ENCODE measurements at regions not wholly inside any gene's neighbourhood (a gene's known extent, or its start where the extent isn't known, plus 50 kb on each side); places are given as distances from the start of the nearest gene placed in this dataset.
A peak's percentile ranks its signal among the peaks of the same experiment; 100 is the strongest.

GRCh38 chr11:128029219-128029722, 558.1 kb downstream of the ETS1 start:
- no peak for TF ChIP-seq CEBPB (IDR thresholded peaks at IDR 0.05; ENCODE audit: low read depth, low read length)
- TF ChIP-seq RAD21 (IDR thresholded peaks at IDR 0.05; ENCODE audit: low read length): no peak
- TF ChIP-seq BHLHE40 (IDR thresholded peaks at IDR 0.05; ENCODE audit: low read depth, low read length): no peak
- in situ Hi-C loops (cut with MboI; ENCODE audit: low sequenced_read_pairs): loop anchor here (25.0 kb wide), 4 partner anchors 383 to 1592 kb away; no protein-coding TSS in a partner anchor
- H2BK15ac ChIP-seq (ENCODE audit: low read depth, low read length): peak overlapping the region; percentile 45; the same call in 2 of the 3 replicates

More at GRCh38 chr11:128029219-128029722, 558.1 kb downstream of the ETS1 start:
- DNase-seq (no peak), ATAC-seq (ENCODE audit: low read depth) (no peak)
- Histone ChIP-seq H3K4ac (ENCODE audit: low read depth, low read length) (no peak overlapping the region; the same call in 1 of the 2 replicates), H3K18ac (ENCODE audit: low read depth, low read length) (no peak overlapping the region), H3K14ac (replicated peaks; ENCODE audit: low read depth, low read length) (peak overlapping the region; percentile 69; the same call in 1 of the 2 replicates), H3K36me3 (ENCODE audit: control insufficient read depth, insufficient read depth, low read length) (no peaks in the 10 kb centered on the region), H2AFZ (replicated peaks; ENCODE audit: low read length, poor library complexity) (peak overlapping the region; percentile 35), H3K27me3 (ENCODE audit: control insufficient read depth, insufficient read depth, low read length) (no peaks in the 10 kb centered on the region), H3K9me1 (ENCODE audit: insufficient read depth, low read length) (no peaks in the 10 kb centered on the region; the same call in 1 of the 2 replicates), H2AK5ac (ENCODE audit: low read depth, low read length) (peak overlapping the region; percentile 45; the same call in 1 of the 2 replicates), H3K27ac (ENCODE audit: insufficient read depth, low read length) (no peak overlapping the region), H4K8ac (ENCODE audit: low read depth in 2 of 2, low read length in 2 of 2) (no peak overlapping the region), H3K4me3 (ENCODE audit: insufficient read depth, low read depth, low read length) (no peak overlapping the region), H3K4me2 (ENCODE audit: low read depth, low read length) (no peak overlapping the region), H3K9me3 (ENCODE audit: control insufficient read depth, insufficient read depth, low read length) (no peaks in the 10 kb centered on the region), H2AK9ac (replicated peaks; ENCODE audit: low read depth, low read length, poor library complexity) (no peak overlapping the region), H3K9ac (ENCODE audit: low read depth, low read length) (no peak overlapping the region), H4K20me1 (ENCODE audit: insufficient read depth, low read length) (no peaks in the 10 kb centered on the region), H3K23ac (ENCODE audit: low read depth, low read length) (no peak overlapping the region), H4K5ac (ENCODE audit: low read depth, low read length) (peak overlapping the region; percentile 19; the same call in 1 of the 2 replicates), H3K79me1 (ENCODE audit: low read depth in 1 of 2, low read length in 2 of 2) (no peaks in the 10 kb centered on the region), H2BK20ac (ENCODE audit: low read depth, low read length) (peak overlapping the region; percentile 67; the same call in 1 of the 2 replicates), H3K56ac (ENCODE audit: extremely low read depth, insufficient read depth, low read length) (no peak overlapping the region), H2BK120ac (ENCODE audit: low read depth, low read length) (peak overlapping the region; percentile 72; the same call in 1 of the 2 replicates), H2BK5ac (ENCODE audit: low read depth, low read length, poor library complexity, severe bottlenecking) (no peak overlapping the region), H3K4me1 (ENCODE audit: control insufficient read depth, insufficient read depth, low read length) (peaks cover 6% of the 10 kb centered on the region), H4K91ac (ENCODE audit: insufficient read depth, low read depth, low read length) (no peak overlapping the region)
- dilution Hi-C loops (cut with HindIII; ENCODE audit: low sequenced_read_pairs, unreplicated experiment) (no loop called here), intact Hi-C loops (cut with micrococcal nuclease) (no loop called here)
- CTCF ChIA-PET: interaction anchor here (0.6 to 2.7 kb wide), 3 partner anchors 128 to 882 kb away, joined by 3 to 9 read pairs (median 3); no protein-coding TSS in a partner anchor
- WGBS, 2 experiments (ENCODE audit: extremely low coverage in 2 of 2, insufficient read length in 1 of 2): 0% methylated on average over 1 of the region's 1 CpG; no CpG with 5 or more reads in 1 of the 2 experiments
- POLR2A ChIA-PET (ENCODE audit: unreplicated experiment): no interaction called here
- BruUV-seq (replicated peaks): no TSS peak
